SK-N-SH treated with all-trans-retinoic acid at 6 μM for 48 hours (cell line): ENCODE measurements at regions not wholly inside any gene's neighbourhood (a gene's known extent, or its start where the extent isn't known, plus 50 kb on each side); places are given as distances from the start of the nearest gene placed in this dataset.

Source experiments
- CSDC2 ChIP-seq: fragments of 250-450 bp; sonication (Bioruptor Pico); IDR thresholded peaks from 2 replicates; pipeline ENCODE4 v1.5.0; 2020; ENCODE audit warnings: mild to moderate bottlenecking, moderate library complexity
- GLIS3 ChIP-seq: fragments of 250-450 bp; sonication (Bioruptor Pico); IDR thresholded peaks from 2 replicates; pipeline ENCODE4 v1.5.0; 2020; ENCODE audit warnings: mild to moderate bottlenecking, moderate library complexity
- TOX ChIP-seq: fragments of 250-450 bp; sonication (Bioruptor Pico); IDR thresholded peaks from 2 replicates; pipeline ENCODE4 v1.8.0; 2021; ENCODE audit warnings: mild to moderate bottlenecking, moderate library complexity, borderline replicate concordance
- TSHZ2 ChIP-seq: fragments of 250-450 bp; sonication (Bioruptor Pico); IDR thresholded peaks from 2 replicates; pipeline ENCODE4 v1.5.0; 2020; ENCODE audit warnings: mild to moderate bottlenecking, moderate library complexity
- ZFP3 ChIP-seq: fragments of 250-450 bp; sonication (Bioruptor Pico); IDR thresholded peaks from 2 replicates; pipeline ENCODE4 v1.5.0; 2020; ENCODE audit warnings: mild to moderate bottlenecking, moderate library complexity
- ZNF8 ChIP-seq: fragments of 450-650 bp; formaldehyde crosslinking; IDR thresholded peaks from 2 replicates; pipeline ENCODE4 v1.5.0; 2020; ENCODE audit warnings: mild to moderate bottlenecking, moderate library complexity
- TF ChIP-seq, protein P1 (sequence below): fragments of 250-450 bp; sonication (Bioruptor Pico); IDR thresholded peaks from 2 replicates; pipeline ENCODE4 v1.8.0; 2020; ENCODE audit warnings: mild to moderate bottlenecking, moderate library complexity, borderline replicate concordance
- TF ChIP-seq, protein P2 (sequence below): fragments of 250-450 bp; sonication (Bioruptor Pico); IDR thresholded peaks from 2 replicates; pipeline ENCODE4 v1.5.1; 2021; ENCODE audit warnings: mild to moderate bottlenecking, moderate library complexity

DNA sequence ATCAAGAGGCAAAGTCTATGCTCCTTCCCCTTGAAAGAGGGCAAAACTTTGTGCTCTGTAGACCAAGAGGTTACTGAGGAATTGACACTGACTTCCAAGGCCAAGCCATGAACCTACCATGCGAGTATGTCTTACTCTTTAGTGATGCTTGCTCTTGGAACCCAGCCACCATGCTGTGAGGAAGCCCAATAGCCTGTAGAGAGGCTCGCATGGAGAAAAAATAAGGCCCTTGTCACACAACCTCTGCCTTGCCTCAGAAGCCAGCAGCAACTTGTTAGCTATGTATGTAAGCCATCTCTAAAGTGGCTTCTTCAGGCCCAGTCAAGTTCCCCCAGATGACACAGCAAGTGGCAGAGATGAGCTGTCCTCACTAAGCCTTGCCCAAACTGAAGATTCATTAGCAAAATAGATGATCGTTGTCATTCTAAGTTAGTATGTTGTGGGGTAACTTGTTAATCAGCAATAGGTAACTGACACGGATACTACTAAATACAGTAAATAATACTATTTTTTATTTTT, 66.1 kb upstream of the RGPD5 start:
- no peak for TF ChIP-seq TSHZ2 (CRISPR knock-in tag)
- TF ChIP-seq, protein P1, sequence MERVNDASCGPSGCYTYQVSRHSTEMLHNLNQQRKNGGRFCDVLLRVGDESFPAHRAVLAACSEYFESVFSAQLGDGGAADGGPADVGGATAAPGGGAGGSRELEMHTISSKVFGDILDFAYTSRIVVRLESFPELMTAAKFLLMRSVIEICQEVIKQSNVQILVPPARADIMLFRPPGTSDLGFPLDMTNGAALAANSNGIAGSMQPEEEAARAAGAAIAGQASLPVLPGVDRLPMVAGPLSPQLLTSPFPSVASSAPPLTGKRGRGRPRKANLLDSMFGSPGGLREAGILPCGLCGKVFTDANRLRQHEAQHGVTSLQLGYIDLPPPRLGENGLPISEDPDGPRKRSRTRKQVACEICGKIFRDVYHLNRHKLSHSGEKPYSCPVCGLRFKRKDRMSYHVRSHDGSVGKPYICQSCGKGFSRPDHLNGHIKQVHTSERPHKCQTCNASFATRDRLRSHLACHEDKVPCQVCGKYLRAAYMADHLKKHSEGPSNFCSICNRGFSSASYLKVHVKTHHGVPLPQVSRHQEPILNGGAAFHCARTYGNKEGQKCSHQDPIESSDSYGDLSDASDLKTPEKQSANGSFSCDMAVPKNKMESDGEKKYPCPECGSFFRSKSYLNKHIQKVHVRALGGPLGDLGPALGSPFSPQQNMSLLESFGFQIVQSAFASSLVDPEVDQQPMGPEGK (CRISPR knock-in tag): no peak
- no peak for TF ChIP-seq CSDC2
- no peak for TF ChIP-seq ZFP3 (CRISPR knock-in tag)
- TF ChIP-seq ZNF8 (CRISPR knock-in tag): no peak
- TF ChIP-seq GLIS3: no peak
- TF ChIP-seq, protein P2, sequence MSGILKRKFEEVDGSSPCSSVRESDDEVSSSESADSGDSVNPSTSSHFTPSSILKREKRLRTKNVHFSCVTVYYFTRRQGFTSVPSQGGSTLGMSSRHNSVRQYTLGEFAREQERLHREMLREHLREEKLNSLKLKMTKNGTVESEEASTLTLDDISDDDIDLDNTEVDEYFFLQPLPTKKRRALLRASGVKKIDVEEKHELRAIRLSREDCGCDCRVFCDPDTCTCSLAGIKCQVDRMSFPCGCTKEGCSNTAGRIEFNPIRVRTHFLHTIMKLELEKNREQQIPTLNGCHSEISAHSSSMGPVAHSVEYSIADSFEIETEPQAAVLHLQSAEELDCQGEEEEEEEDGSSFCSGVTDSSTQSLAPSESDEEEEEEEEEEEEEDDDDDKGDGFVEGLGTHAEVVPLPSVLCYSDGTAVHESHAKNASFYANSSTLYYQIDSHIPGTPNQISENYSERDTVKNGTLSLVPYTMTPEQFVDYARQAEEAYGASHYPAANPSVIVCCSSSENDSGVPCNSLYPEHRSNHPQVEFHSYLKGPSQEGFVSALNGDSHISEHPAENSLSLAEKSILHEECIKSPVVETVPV: no peak
- no peak for TF ChIP-seq TOX (CRISPR knock-in tag)
